B cell (primary cell): ENCODE measurements at regions not wholly inside any gene's neighbourhood (a gene's known extent, or its start where the extent isn't known, plus 50 kb on each side); places are given as distances from the start of the nearest gene placed in this dataset.

Experiments used
- ATAC-seq: fragments of 200-7000 bp; cut with Tn5 transposase; one replicate; pipeline ENCODE4 v1.10.0; 2021; ENCODE audit warnings: low read depth, mild to moderate bottlenecking, moderate number of reproducible peaks, moderate library complexity
- CTCF ChIA-PET: fragments of 350-600 bp; sonication (Branson Sonifier 250); formaldehyde crosslinking; loops from one replicate; lab custom pipeline; 2021; ENCODE audit warnings: antibody characterized with exemption, inconsistent platforms; lab: Charles Lee
- POLR2A ChIA-PET: fragments of 350-600 bp; sonication (Branson Sonifier 250); formaldehyde crosslinking; loops from one replicate; lab custom pipeline; 2021; ENCODE audit warnings: antibody characterized with exemption; lab: Charles Lee
- DNase-seq: peaks from one replicate; pipeline ENCODE4 v3.0.0; 2013
- H2AFZ ChIP-seq: 2 replicates; pipeline ENCODE4 v1.6.1; 2012; ENCODE audit warnings: mild to moderate bottlenecking, low read depth, low read length; ENCODE audit not compliant: insufficient read depth, poor library complexity, severe bottlenecking
- H3K27ac ChIP-seq, 2 donors: 1 replicate in 1 of 2; 2 replicates in 1 of 2; pipeline ENCODE4 v1.5.1; 2012 to 2013; ENCODE audit warnings: low read length in 2 of 2, mild to moderate bottlenecking in 2 of 2, moderate library complexity in 1 of 2
- H3K27me3 ChIP-seq, 4 experiments: fragments of 200-600 bp in 1 of 4; sonication (generic) in 1 of 4; replicated peaks in 1 of 4; 1 replicate in 2 of 4; 2 replicates in 2 of 4; pipeline versions ENCODE4 v1.6.1 to v1.7.0; 2013 to 2016; ENCODE audit warnings: low read length in 3 of 4, mild to moderate bottlenecking in 2 of 4, mixed read lengths in 1 of 4, moderate library complexity in 1 of 4; ENCODE audit not compliant: insufficient read depth in 4 of 4, control insufficient read depth in 3 of 4; ENCODE audit errors: control extremely low read depth in 1 of 4
- H3K36me3 ChIP-seq, 2 experiments: replicated peaks in 1 of 2; 1 replicate in 1 of 2; 2 replicates in 1 of 2; pipeline versions ENCODE4 v1.6.1 to v1.7.1; 2013; ENCODE audit warnings: low read length in 1 of 2; ENCODE audit not compliant: insufficient read depth in 2 of 2, control insufficient read depth in 1 of 2; ENCODE audit errors: control extremely low read depth in 1 of 2, extremely low read depth in 1 of 2
- H3K4me1 ChIP-seq, 2 donors: fragments of 200-600 bp in 1 of 2; sonication (generic) in 1 of 2; 1 replicate in 1 of 2; 2 replicates in 1 of 2; pipeline versions ENCODE4 v1.5.1 to v1.6.1; 2013 to 2017; ENCODE audit warnings: low read length in 2 of 2; ENCODE audit not compliant: control insufficient read depth in 2 of 2, insufficient read depth in 2 of 2
- H3K4me2 ChIP-seq: replicated peaks from 2 replicates; pipeline ENCODE3; 2012; ENCODE audit warnings: mild to moderate bottlenecking, low read depth, low read length; ENCODE audit not compliant: poor library complexity, severe bottlenecking
- H3K4me3 ChIP-seq, 5 experiments: fragments of 200-600 bp in 1 of 5; sonication (generic) in 1 of 5; 1 replicate in 3 of 5; 2 replicates in 2 of 5; pipeline versions ENCODE4 v1.5.1 to v1.7.0; 2011 to 2016; ENCODE audit warnings: low read length in 4 of 5, mild to moderate bottlenecking in 4 of 5, low read depth in 2 of 5, control low read depth in 1 of 5, moderate library complexity in 1 of 5; ENCODE audit not compliant: insufficient read depth in 1 of 5; ENCODE audit errors: control extremely low read depth in 1 of 5, extremely low read depth in 1 of 5
- H3K79me2 ChIP-seq: fragments of 200-600 bp; sonication (generic); one replicate; pipeline ENCODE4 v1.6.0; 2016; ENCODE audit warnings: low read length; ENCODE audit not compliant: control insufficient read depth, insufficient read depth
- H3K9ac ChIP-seq: fragments of 200-600 bp; sonication (generic); 2 replicates; pipeline ENCODE4 v1.6.1; 2017; ENCODE audit warnings: mild to moderate bottlenecking, low read length, moderate library complexity
- H3K9me3 ChIP-seq, 3 donors: one replicate each; pipeline versions ENCODE4 v1.6.1 to v1.7.1; 2013; ENCODE audit warnings: low read length in 2 of 3; ENCODE audit not compliant: control insufficient read depth in 2 of 3, insufficient read depth in 1 of 3; ENCODE audit errors: control extremely low read depth in 1 of 3
- H4K20me1 ChIP-seq: 2 replicates; pipeline ENCODE4 v1.6.0; 2012; ENCODE audit warnings: mild to moderate bottlenecking, low read length; ENCODE audit not compliant: insufficient read depth, control insufficient read depth, poor library complexity, severe bottlenecking
- H3K27ac Mint-ChIP-seq: one replicate; pipeline ENCODE4 v1.8.0; 2021; ENCODE audit warnings: mixed read lengths
- H3K27me3 Mint-ChIP-seq: one replicate; pipeline ENCODE4 v1.8.0; 2021; ENCODE audit warnings: mixed read lengths
- H3K4me1 Mint-ChIP-seq: one replicate; pipeline ENCODE4 v1.8.0; 2021; ENCODE audit warnings: mixed read lengths
- H3K4me3 Mint-ChIP-seq: one replicate; pipeline ENCODE4 v1.8.0; 2021; ENCODE audit warnings: mixed read lengths
- H3K9me3 Mint-ChIP-seq: one replicate; pipeline ENCODE4 v1.8.0; 2022; ENCODE audit warnings: mixed read lengths; ENCODE audit not compliant: insufficient read depth
- EZH2 ChIP-seq: IDR thresholded peaks from 2 replicates; pipeline ENCODE4 v1.6.1; 2012; ENCODE audit warnings: borderline replicate concordance, low read depth, mild to moderate bottlenecking, moderate library complexity, low read length; ENCODE audit not compliant: insufficient read depth, poor library complexity, severe bottlenecking
- WGBS: methylation state at CpG from one replicate; pipeline ENCODE4 v1.1.5; 2013; ENCODE audit warnings: missing lambda C conversion rate; ENCODE audit not compliant: insufficient coverage; 5-methylcytosine and 5-hydroxymethylcytosine counted together
- intact Hi-C: fragments of 100-400 bp; cut with micrococcal nuclease; formaldehyde crosslinking; loops from one replicate; pipeline ENCODE4 v1.10.0; 2022
- TF ChIP-seq, protein P1 (sequence below): fragments of 200-600 bp; IDR thresholded peaks from one replicate; pipeline ENCODE4 v1.8.0; 2022; ENCODE audit warnings: antibody characterized with exemption, mild to moderate bottlenecking

DNA sequence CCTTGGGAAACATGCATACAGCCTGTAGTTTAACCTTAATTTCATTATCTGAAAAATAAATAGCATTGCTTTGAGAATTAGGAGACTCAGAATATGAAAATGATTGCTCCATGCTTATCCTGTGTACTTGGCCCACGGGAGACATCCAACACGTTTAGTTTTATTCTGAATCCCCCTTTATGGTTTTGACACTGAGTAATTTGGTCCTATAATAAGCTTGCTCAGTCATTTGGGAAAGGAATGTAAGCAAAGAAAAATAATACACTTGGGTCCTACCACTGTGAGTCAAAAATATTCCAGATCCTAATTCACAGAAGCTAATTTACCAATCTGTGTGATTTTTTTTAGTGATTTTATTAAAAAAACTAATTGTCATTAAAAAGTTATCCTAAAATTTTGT, 557.3 kb downstream of the USP25 start:
- DNase-seq (no peak), ATAC-seq (no peak)
- Mint-ChIP-seq H3K27me3 (no peaks in the 10 kb centered on the region), H3K4me1 (no peaks in the 10 kb centered on the region), H3K27ac (no peak overlapping the region), H3K9me3 (no peaks in the 10 kb centered on the region), H3K4me3 (no peak overlapping the region)
- Histone ChIP-seq H3K79me2 (no peaks in the 10 kb centered on the region), H4K20me1 (no peaks in the 10 kb centered on the region), H3K27me3 (no peaks in the 10 kb centered on the region), H3K4me3 (no peak overlapping the region), H3K36me3 (no peaks in the 10 kb centered on the region), H3K4me1 (no peaks in the 10 kb centered on the region), H3K4me2 (no peak overlapping the region), H3K9me3 (no peaks in the 10 kb centered on the region), H3K27ac (no peak overlapping the region), H2AFZ (no peak overlapping the region), H3K9ac (no peak overlapping the region)
- ChIA-PET CTCF (no interaction called here), POLR2A (no interaction called here)
- TF ChIP-seq, protein P1, sequence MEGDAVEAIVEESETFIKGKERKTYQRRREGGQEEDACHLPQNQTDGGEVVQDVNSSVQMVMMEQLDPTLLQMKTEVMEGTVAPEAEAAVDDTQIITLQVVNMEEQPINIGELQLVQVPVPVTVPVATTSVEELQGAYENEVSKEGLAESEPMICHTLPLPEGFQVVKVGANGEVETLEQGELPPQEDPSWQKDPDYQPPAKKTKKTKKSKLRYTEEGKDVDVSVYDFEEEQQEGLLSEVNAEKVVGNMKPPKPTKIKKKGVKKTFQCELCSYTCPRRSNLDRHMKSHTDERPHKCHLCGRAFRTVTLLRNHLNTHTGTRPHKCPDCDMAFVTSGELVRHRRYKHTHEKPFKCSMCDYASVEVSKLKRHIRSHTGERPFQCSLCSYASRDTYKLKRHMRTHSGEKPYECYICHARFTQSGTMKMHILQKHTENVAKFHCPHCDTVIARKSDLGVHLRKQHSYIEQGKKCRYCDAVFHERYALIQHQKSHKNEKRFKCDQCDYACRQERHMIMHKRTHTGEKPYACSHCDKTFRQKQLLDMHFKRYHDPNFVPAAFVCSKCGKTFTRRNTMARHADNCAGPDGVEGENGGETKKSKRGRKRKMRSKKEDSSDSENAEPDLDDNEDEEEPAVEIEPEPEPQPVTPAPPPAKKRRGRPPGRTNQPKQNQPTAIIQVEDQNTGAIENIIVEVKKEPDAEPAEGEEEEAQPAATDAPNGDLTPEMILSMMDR: no peak
- TF ChIP-seq EZH2: no peak
- WGBS: 80% methylated on average over 1 of the region's 2 CpGs
- intact Hi-C loops: no loop called here

DNA sequence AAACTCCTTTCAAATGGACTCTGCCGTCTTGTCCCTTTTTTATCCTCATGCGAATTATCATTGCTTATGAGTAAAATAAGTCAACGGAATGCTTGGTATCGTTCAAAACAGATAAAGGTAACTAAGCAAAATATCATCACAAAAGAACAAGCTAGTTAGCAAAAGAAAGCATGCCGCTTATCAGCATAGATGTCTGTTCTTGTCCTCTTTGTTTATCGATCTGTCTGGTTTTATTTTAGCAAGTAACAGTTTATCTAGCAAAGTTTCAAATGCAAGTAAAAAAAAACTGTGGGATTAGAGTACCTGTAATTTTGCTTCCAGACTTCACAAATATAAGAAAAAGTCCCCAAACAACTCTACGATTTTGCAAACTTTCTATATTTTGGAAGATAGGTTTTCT, 561.5 kb downstream of the USP25 start:
- ChIA-PET CTCF (no interaction called here), POLR2A (no interaction called here)
- ATAC-seq: no peak
- no peaks in the 10 kb centered on the region for H3K27me3 Mint-ChIP-seq
- Histone ChIP-seq H3K36me3 (no peaks in the 10 kb centered on the region), H3K4me3 (no peak overlapping the region), H2AFZ (no peak overlapping the region), H3K9me3 (no peaks in the 10 kb centered on the region), H3K79me2 (no peaks in the 10 kb centered on the region), H3K4me1 (no peaks in the 10 kb centered on the region), H4K20me1 (no peaks in the 10 kb centered on the region), H3K4me2 (no peak overlapping the region), H3K27ac (no peak overlapping the region), H3K9ac (no peak overlapping the region), H3K27me3 (no peaks in the 10 kb centered on the region)
- TF ChIP-seq EZH2: no peak
- TF ChIP-seq, protein P1: no peak
- 100% methylated on average over 1 of the region's 7 CpGs for WGBS
- no peak overlapping the region for H3K27ac Mint-ChIP-seq
- intact Hi-C loops: no loop called here
- H3K9me3 Mint-ChIP-seq: peaks cover 2% of the 10 kb centered on the region
- DNase-seq: no peak
- H3K4me3 Mint-ChIP-seq: no peak overlapping the region
- no peaks in the 10 kb centered on the region for H3K4me1 Mint-ChIP-seq
